ENCODE measurements at regions not wholly inside any gene's neighbourhood (a gene's known extent, or its start where the extent isn't known, plus 50 kb on each side); places are given as distances from the start of the nearest gene placed in this dataset.

GRCh38 chr1:60916906-60917305, 165.5 kb upstream of the NFIA start:
- TF ChIP-seq, protein P1, sequence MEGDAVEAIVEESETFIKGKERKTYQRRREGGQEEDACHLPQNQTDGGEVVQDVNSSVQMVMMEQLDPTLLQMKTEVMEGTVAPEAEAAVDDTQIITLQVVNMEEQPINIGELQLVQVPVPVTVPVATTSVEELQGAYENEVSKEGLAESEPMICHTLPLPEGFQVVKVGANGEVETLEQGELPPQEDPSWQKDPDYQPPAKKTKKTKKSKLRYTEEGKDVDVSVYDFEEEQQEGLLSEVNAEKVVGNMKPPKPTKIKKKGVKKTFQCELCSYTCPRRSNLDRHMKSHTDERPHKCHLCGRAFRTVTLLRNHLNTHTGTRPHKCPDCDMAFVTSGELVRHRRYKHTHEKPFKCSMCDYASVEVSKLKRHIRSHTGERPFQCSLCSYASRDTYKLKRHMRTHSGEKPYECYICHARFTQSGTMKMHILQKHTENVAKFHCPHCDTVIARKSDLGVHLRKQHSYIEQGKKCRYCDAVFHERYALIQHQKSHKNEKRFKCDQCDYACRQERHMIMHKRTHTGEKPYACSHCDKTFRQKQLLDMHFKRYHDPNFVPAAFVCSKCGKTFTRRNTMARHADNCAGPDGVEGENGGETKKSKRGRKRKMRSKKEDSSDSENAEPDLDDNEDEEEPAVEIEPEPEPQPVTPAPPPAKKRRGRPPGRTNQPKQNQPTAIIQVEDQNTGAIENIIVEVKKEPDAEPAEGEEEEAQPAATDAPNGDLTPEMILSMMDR (IDR thresholded peaks at IDR 0.05; ENCODE audit: low read depth, low read length): no peak
- no peak for TF ChIP-seq EZH2phosphoT487 (IDR thresholded peaks at IDR 0.05; ENCODE audit: low read depth)

Measured in OCI-LY3 (cell line).